ENCODE measurements at regions not wholly inside any gene's neighbourhood (a gene's known extent, or its start where the extent isn't known, plus 50 kb on each side); places are given as distances from the start of the nearest gene placed in this dataset.

DNA sequence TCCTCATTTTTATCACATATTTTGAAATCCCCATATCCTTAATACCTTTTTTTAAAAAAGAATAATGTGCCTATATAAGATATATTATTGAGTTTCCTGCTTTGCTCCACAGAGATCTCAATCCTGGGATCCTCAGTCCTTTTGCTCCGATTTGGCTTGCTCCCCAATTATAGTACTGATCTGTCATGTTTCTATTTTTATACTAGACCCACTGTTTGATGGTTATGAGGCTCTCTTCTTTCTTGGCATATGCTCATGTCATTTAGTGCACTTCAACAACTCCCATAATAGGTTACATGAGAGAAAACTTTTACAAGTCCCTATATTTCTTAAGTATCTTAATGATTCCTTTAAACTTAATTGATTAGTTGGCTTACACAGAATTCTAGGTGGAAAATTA lies 958.5 kb upstream of the EPHA7 start:
- TF ChIP-seq, protein P1, sequence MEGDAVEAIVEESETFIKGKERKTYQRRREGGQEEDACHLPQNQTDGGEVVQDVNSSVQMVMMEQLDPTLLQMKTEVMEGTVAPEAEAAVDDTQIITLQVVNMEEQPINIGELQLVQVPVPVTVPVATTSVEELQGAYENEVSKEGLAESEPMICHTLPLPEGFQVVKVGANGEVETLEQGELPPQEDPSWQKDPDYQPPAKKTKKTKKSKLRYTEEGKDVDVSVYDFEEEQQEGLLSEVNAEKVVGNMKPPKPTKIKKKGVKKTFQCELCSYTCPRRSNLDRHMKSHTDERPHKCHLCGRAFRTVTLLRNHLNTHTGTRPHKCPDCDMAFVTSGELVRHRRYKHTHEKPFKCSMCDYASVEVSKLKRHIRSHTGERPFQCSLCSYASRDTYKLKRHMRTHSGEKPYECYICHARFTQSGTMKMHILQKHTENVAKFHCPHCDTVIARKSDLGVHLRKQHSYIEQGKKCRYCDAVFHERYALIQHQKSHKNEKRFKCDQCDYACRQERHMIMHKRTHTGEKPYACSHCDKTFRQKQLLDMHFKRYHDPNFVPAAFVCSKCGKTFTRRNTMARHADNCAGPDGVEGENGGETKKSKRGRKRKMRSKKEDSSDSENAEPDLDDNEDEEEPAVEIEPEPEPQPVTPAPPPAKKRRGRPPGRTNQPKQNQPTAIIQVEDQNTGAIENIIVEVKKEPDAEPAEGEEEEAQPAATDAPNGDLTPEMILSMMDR (conservative IDR thresholded peaks at IDR 0.05) = no peak
- no peak for TF ChIP-seq ZFX (IDR thresholded peaks at IDR 0.05)
